ENCODE measurements at regions not wholly inside any gene's neighbourhood (a gene's known extent, or its start where the extent isn't known, plus 50 kb on each side); places are given as distances from the start of the nearest gene placed in this dataset.
"Not testable (repeated sequence)": the region's sequence is repeated elsewhere in the genome, so short reads cannot be mapped to it uniquely, and the experiment has no call there.

GRCh38 chr5:16987776-16988175 lies 51.7 kb upstream of the MYO10 start:
- DNase-seq, result no peak

GRCh38 chr5:16990817-16991520 lies 54.9 kb upstream of the MYO10 start:
- DNase-seq, result not testable (repeated sequence)

- DNase-seq, result no peak
These were observed 55.9 kb upstream of the MYO10 start for GRCh38 chr5:16992006-16992405.

- DNase-seq, result no peak
These were observed 56.4 kb upstream of the MYO10 start for GRCh38 chr5:16992444-16992843.

GRCh38 chr5:16994565-16994964 lies 58.5 kb upstream of the MYO10 start:
- no peak for DNase-seq

GRCh38 chr5:16995372-16995771 lies 59.3 kb upstream of the MYO10 start:
- no peak for DNase-seq

GRCh38 chr5:17000291-17000939 lies 64.3 kb upstream of the MYO10 start:
- no peak for DNase-seq

- no peak for DNase-seq
These were observed 65.3 kb upstream of the MYO10 start for GRCh38 chr5:17001428-17001827.

GRCh38 chr5:17004441-17005106 lies 68.5 kb upstream of the MYO10 start:
- no peak for DNase-seq

GRCh38 chr5:17005107-17005828 lies 69.2 kb upstream of the MYO10 start:
- DNase-seq, result no peak

GRCh38 chr5:17012289-17012688 lies 76.2 kb upstream of the MYO10 start:
- no peak for DNase-seq

- no peak for DNase-seq
These were observed 78.6 kb upstream of the MYO10 start for GRCh38 chr5:17014686-17015085.

- DNase-seq, result no peak
These were observed 82.8 kb upstream of the MYO10 start for GRCh38 chr5:17018871-17019270.

- no peak for DNase-seq
These were observed 83.2 kb upstream of the MYO10 start for GRCh38 chr5:17019324-17019723.

GRCh38 chr5:17020678-17021601 lies 84.9 kb upstream of the MYO10 start:
- no peak for DNase-seq

GRCh38 chr5:17021602-17021932 lies 85.5 kb upstream of the MYO10 start:
- DNase-seq, result no peak

- no peak for DNase-seq
These were observed 86.2 kb upstream of the MYO10 start for GRCh38 chr5:17022296-17022695.

- no peak for DNase-seq
These were observed 88.6 kb upstream of the MYO10 start for GRCh38 chr5:17024686-17025180.

GRCh38 chr5:17031659-17032277 lies 95.7 kb upstream of the MYO10 start:
- not testable (repeated sequence) for DNase-seq

- DNase-seq, result not testable (repeated sequence)
These were observed 96.4 kb upstream of the MYO10 start for GRCh38 chr5:17032314-17032985.

- not testable (repeated sequence) for DNase-seq
These were observed 98.9 kb upstream of the MYO10 start for GRCh38 chr5:17034992-17035391.
